Kidney epithelial cell (primary cell): ENCODE measurements at regions not wholly inside any gene's neighbourhood (a gene's known extent, or its start where the extent isn't known, plus 50 kb on each side); places are given as distances from the start of the nearest gene placed in this dataset.
"Not testable (repeated sequence)": the region's sequence is repeated elsewhere in the genome, so short reads cannot be mapped to it uniquely, and the experiment has no call there.

Experiments
- DNase-seq: peaks from one replicate; pipeline ENCODE4 v3.0.0-alpha.2; 2010; ENCODE audit warnings: low read depth
- H3K27me3 ChIP-seq: 2 replicates; pipeline ENCODE4 v1.6.0; 2011; ENCODE audit warnings: low read length; ENCODE audit not compliant: control insufficient read depth, insufficient read depth
- H3K36me3 ChIP-seq: 2 replicates; pipeline ENCODE4 v1.5.1; 2011; ENCODE audit warnings: low read length; ENCODE audit not compliant: control insufficient read depth, insufficient read depth
- H3K4me3 ChIP-seq: 2 replicates; pipeline ENCODE4 v1.5.1; 2011; ENCODE audit warnings: low read depth, mild to moderate bottlenecking, control low read depth, low read length
- CTCF ChIP-seq: IDR thresholded peaks from 2 replicates; pipeline ENCODE4 v1.5.1; 2011; ENCODE audit warnings: mild to moderate bottlenecking, moderate library complexity, low read length, control low read depth, inconsistent platforms; ENCODE audit not compliant: insufficient read depth, poor library complexity, severe bottlenecking

DNA sequence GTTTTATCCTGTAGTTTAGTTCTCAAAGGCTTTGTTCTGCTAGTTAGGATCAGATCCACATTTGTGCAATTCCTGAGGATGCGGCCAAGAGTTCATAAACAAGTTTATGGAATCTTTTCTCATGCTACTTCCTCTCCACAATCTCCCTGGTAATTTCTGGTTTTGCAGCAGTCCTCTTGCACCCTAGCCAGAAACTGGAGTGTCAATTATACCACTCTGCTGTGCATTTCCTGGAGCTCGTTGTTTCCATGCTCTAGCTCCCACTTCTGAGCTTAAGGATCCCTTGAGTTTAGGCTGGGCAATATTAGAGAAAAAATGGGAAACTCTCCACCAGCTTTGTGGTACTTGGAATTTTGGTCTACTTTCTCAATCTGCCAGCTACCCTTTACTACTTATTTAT, 474.7 kb downstream of the DIRAS2 start:
- Histone ChIP-seq H3K27me3 (no peaks in the 10 kb centered on the region), H3K36me3 (no peaks in the 10 kb centered on the region), H3K4me3 (no peak overlapping the region)
- no peak for TF ChIP-seq CTCF
- DNase-seq: no peak

GRCh38 chr9:90169490-90169889, 473.1 kb downstream of the DIRAS2 start:
- H3K4me3 ChIP-seq: no peak overlapping the region
- DNase-seq: no peak
- no peaks in the 10 kb centered on the region for H3K27me3 ChIP-seq
- TF ChIP-seq CTCF: no peak
- no peaks in the 10 kb centered on the region for H3K36me3 ChIP-seq

DNA sequence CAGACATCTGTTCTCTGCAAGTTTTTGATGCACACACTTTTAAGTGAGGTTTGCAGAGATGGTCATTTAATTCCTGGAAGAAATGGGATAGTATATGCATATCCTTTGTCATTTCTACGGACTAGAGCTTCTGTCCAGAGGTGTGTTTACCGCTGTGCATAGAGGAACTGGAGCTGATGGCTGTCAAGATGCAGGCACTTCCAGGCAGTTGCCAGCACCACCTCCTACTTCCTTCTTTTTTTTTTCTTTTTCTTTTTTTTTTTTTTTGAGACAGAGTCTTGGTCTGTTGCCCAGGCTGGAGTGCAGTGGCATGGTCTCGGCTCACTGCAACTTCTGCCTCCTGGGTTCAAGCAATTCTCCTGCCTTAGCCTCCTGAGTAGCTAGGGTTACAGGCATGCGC, 468.7 kb downstream of the DIRAS2 start:
- H3K27me3 ChIP-seq, H3K36me3 ChIP-seq, H3K4me3 ChIP-seq, DNase-seq: not testable (repeated sequence)

DNA sequence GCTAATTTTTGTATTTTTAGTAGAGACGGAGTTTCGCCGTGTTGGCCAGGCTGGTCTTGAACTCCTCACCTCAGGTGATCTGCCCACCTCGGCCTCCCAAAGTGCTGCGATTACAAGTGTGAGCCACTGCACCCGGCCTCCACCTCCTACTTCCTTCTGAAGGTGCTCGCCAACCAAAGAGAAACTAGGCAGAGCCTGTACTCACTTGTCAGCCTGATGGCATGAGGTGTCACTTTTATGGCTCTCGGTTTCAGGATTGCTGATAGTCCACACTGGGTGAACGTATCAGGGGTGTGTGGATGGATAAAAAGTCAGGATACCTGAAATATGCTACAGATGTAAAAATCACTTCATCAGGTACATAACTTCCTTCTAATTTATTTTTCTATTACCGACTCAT, 468.3 kb downstream of the DIRAS2 start:
- H3K27me3 ChIP-seq, DNase-seq, H3K4me3 ChIP-seq, H3K36me3 ChIP-seq: not testable (repeated sequence)

DNA sequence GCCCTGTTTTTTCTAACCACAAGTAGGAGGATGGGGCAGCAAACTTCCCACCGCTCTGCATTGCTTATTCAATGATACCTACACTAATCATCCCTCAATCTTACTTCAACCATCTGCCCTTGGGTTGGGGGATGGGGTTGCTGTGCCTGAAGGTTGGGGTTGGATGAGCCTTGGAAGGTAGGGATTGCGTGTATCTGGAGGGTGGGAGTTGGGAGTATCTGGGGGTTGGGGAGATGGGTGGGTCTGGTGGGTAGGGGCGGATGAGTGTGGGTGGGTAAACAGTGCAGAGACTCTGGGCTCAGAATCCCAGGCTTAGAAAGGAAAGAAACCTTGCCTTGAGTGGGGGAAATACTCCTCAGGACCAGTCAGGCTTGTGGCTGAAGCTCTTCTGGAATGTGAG, 467.4 kb downstream of the DIRAS2 start:
- no peak overlapping the region for H3K4me3 ChIP-seq
- no peak for DNase-seq
- no peak for TF ChIP-seq CTCF
- no peaks in the 10 kb centered on the region for H3K36me3 ChIP-seq
- no peaks in the 10 kb centered on the region for H3K27me3 ChIP-seq

DNA sequence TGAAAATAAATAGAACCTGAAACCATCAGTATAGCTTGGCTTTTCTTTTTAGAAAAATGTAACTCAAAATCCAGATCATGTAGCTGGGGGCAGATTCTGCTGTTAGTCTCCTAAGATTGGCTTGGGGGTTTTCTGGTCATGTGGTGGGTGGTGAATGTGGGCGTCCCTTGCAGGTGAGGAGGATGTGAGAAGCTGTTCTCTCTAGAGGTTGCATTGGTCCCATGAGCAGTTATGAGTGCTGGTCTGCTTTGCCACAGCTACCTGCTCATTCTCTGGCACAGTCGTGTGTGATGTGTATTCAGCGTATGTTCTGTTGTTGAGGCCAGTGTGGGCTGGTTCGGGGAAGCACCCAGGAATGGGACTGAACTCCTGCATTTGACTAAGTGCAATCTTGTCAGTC, 466.8 kb downstream of the DIRAS2 start:
- H3K27me3 ChIP-seq: no peaks in the 10 kb centered on the region
- DNase-seq: no peak
- no peak for TF ChIP-seq CTCF

DNA sequence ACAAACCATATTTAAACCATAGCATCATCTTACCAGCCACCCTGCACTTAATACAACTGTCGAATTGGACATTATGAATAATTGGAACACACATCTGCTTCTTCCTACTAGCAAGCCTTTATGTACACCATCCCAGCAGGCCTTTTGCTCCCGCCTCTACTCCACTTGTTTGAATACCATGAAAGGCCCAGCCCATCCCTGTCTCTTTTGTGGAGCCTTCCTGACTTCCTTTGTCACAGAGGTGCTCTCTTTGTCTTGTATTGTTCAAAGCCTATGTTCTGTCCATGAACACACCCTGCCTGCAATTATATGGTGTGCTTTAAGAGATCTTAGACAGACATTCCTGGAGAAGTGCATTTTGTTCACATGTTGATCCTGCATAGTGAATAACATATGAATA, 465.7 kb downstream of the DIRAS2 start:
- no peak for TF ChIP-seq CTCF
- no peak overlapping the region for H3K4me3 ChIP-seq
- DNase-seq: no peak
- no peaks in the 10 kb centered on the region for H3K27me3 ChIP-seq
- no peaks in the 10 kb centered on the region for H3K36me3 ChIP-seq

More for the DNA sequence above, 466.8 kb downstream of the DIRAS2 start:
- Histone ChIP-seq H3K4me3 (no peak overlapping the region), H3K36me3 (no peaks in the 10 kb centered on the region)
